HEK293 (cell line): ENCODE measurements at regions not wholly inside any gene's neighbourhood (a gene's known extent, or its start where the extent isn't known, plus 50 kb on each side); places are given as distances from the start of the nearest gene placed in this dataset.

Experiments
- ZFP37 ChIP-seq: fragments of 450-650 bp; formaldehyde crosslinking; IDR thresholded peaks from 2 replicates; pipeline ENCODE4 v1.5.1; 2016; ENCODE audit warnings: missing biosample characterization, missing genetic modification characterization
- ZNF404 ChIP-seq: fragments of 450-650 bp; formaldehyde crosslinking; IDR thresholded peaks from 2 replicates; pipeline ENCODE4 v1.5.1; 2017; ENCODE audit warnings: missing biosample characterization, missing genetic modification characterization
- TF ChIP-seq, protein P1 (sequence below): fragments of 450-650 bp; formaldehyde crosslinking; IDR thresholded peaks from 2 replicates; pipeline ENCODE4 v1.5.1; 2016; ENCODE audit warnings: missing biosample characterization, missing genetic modification characterization

DNA sequence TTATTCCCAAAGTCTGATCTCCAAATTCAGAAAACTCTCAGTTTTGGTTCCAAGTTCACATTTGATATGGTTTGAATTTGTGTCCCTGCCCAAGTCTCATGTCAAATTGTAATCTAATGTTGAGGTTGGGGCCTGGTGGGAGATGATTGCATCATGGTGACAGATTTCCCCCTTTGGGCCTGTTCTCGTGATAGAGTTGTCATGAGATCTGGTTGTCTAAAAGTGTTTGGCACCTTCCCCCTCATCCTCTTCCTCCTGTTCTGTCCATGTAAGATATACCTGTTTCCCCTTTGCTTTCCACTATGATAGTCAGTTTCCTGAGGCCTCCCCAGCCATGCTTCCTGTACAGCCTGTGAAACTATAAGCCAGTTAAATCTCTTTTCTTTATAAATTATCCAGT lies 138.6 kb downstream of the ARL4A start:
- TF ChIP-seq, protein P1, sequence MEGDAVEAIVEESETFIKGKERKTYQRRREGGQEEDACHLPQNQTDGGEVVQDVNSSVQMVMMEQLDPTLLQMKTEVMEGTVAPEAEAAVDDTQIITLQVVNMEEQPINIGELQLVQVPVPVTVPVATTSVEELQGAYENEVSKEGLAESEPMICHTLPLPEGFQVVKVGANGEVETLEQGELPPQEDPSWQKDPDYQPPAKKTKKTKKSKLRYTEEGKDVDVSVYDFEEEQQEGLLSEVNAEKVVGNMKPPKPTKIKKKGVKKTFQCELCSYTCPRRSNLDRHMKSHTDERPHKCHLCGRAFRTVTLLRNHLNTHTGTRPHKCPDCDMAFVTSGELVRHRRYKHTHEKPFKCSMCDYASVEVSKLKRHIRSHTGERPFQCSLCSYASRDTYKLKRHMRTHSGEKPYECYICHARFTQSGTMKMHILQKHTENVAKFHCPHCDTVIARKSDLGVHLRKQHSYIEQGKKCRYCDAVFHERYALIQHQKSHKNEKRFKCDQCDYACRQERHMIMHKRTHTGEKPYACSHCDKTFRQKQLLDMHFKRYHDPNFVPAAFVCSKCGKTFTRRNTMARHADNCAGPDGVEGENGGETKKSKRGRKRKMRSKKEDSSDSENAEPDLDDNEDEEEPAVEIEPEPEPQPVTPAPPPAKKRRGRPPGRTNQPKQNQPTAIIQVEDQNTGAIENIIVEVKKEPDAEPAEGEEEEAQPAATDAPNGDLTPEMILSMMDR = no peak
- TF ChIP-seq ZFP37 (tag by site-specific recombination) = no peak
- no peak for TF ChIP-seq ZNF404 (tag by site-specific recombination)
